HepG2 (cell line): ENCODE measurements at regions not wholly inside any gene's neighbourhood (a gene's known extent, or its start where the extent isn't known, plus 50 kb on each side); places are given as distances from the start of the nearest gene placed in this dataset.

Experiments
- CCAR2 ChIP-seq: fragments of 200-400 bp; formaldehyde crosslinking; optimal IDR thresholded peaks from 2 replicates; pipeline ENCODE3; 2018; ENCODE audit warnings: low read depth, mild to moderate bottlenecking, low read length, moderate library complexity
- CEBPB ChIP-seq: IDR thresholded peaks from 2 replicates; pipeline ENCODE4 v1.6.1; 2011; ENCODE audit warnings: low read depth, low read length, improper control_type of control experiment, borderline replicate concordance
- JUNB ChIP-seq: sonication (generic); formaldehyde crosslinking; IDR thresholded peaks from 2 replicates; pipeline ENCODE4 v1.8.0; 2022; ENCODE audit warnings: missing genetic modification reagents, mild to moderate bottlenecking, borderline replicate concordance
- NFATC3 ChIP-seq: sonication (generic); formaldehyde crosslinking; IDR thresholded peaks from 2 replicates; pipeline ENCODE4 v1.5.1; 2020; ENCODE audit warnings: mild to moderate bottlenecking, missing genetic modification reagents
- ZKSCAN5 ChIP-seq: sonication (generic); formaldehyde crosslinking; IDR thresholded peaks from 2 replicates; pipeline ENCODE4 v1.5.1; 2020; ENCODE audit warnings: mild to moderate bottlenecking, missing genetic modification reagents
- ZNF513 ChIP-seq: sonication (generic); formaldehyde crosslinking; conservative IDR thresholded peaks from 2 replicates; pipeline ENCODE4 v1.5.0; 2020; ENCODE audit warnings: missing genetic modification reagents
- ZSCAN22 ChIP-seq: sonication (generic); formaldehyde crosslinking; IDR thresholded peaks from 2 replicates; pipeline ENCODE4 v1.4.0; 2020; ENCODE audit warnings: mild to moderate bottlenecking, missing genetic modification reagents
- TF ChIP-seq, protein P1 (sequence below): sonication (generic); formaldehyde crosslinking; IDR thresholded peaks from 2 replicates; pipeline ENCODE4 v1.8.1; 2023; ENCODE audit warnings: mild to moderate bottlenecking, missing genetic modification reagents, borderline replicate concordance
- TF ChIP-seq, protein P2 (sequence below): sonication (generic); formaldehyde crosslinking; IDR thresholded peaks from 2 replicates; pipeline ENCODE4 v1.5.0; 2020; ENCODE audit warnings: mild to moderate bottlenecking, missing genetic modification reagents, moderate library complexity
- TF ChIP-seq, protein P3 (sequence below): IDR thresholded peaks from 2 replicates; pipeline ENCODE4 v1.6.1; 2012; ENCODE audit warnings: inconsistent platforms

DNA sequence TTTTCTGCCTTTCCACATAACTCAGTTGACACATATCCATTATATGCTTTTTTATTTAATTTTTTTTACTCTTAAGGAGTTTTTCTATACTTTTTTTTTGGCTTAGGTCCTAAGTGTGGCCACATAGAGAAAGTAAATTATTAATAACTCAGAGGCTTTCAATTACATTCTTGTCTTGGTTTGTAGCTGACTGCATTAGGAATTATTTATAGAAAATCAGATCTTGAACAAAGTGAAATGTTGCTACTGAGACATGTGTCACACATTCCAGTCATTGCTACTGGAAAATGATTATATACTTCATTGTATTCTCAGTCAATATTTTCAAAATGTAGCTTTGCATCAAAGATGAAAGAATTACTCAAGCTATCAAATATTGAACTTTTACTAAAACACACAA is 1277.9 kb downstream of the CDY2B start:
- TF ChIP-seq, protein P1, sequence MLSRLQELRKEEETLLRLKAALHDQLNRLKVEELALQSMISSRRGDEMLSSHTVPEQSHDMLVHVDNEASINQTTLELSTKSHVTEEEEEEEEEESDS (CRISPR knock-in tag): no peak
- TF ChIP-seq, protein P2, sequence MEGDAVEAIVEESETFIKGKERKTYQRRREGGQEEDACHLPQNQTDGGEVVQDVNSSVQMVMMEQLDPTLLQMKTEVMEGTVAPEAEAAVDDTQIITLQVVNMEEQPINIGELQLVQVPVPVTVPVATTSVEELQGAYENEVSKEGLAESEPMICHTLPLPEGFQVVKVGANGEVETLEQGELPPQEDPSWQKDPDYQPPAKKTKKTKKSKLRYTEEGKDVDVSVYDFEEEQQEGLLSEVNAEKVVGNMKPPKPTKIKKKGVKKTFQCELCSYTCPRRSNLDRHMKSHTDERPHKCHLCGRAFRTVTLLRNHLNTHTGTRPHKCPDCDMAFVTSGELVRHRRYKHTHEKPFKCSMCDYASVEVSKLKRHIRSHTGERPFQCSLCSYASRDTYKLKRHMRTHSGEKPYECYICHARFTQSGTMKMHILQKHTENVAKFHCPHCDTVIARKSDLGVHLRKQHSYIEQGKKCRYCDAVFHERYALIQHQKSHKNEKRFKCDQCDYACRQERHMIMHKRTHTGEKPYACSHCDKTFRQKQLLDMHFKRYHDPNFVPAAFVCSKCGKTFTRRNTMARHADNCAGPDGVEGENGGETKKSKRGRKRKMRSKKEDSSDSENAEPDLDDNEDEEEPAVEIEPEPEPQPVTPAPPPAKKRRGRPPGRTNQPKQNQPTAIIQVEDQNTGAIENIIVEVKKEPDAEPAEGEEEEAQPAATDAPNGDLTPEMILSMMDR: no peak
- no peak for TF ChIP-seq CEBPB
- TF ChIP-seq ZKSCAN5 (CRISPR knock-in tag): no peak
- no peak for TF ChIP-seq JUNB
- no peak for TF ChIP-seq ZSCAN22 (CRISPR knock-in tag)
- no peak for TF ChIP-seq ZNF513 (CRISPR knock-in tag)
- TF ChIP-seq, protein P3, sequence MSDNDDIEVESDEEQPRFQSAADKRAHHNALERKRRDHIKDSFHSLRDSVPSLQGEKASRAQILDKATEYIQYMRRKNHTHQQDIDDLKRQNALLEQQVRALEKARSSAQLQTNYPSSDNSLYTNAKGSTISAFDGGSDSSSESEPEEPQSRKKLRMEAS: no peak
- no peak for TF ChIP-seq CCAR2
- no peak for TF ChIP-seq NFATC3 (CRISPR knock-in tag)
